GM12892 (cell line): ENCODE measurements at regions not wholly inside any gene's neighbourhood (a gene's known extent, or its start where the extent isn't known, plus 50 kb on each side); places are given as distances from the start of the nearest gene placed in this dataset.
A peak's percentile ranks its signal among the peaks of the same experiment; 100 is the strongest.
"Not testable (repeated sequence)": the region's sequence is repeated elsewhere in the genome, so short reads cannot be mapped to it uniquely, and the experiment has no call there.

Experiments
- DNase-seq: peaks from one replicate; pipeline ENCODE4 v3.0.0; 2011; ENCODE audit not compliant: insufficient read length
- FAIRE-seq: peaks from 2 replicates; lab custom pipeline; 2011; peaks lifted over from hg19 to GRCh38; lab: Jason Lieb, UNC
- POLR2A ChIP-seq: IDR thresholded peaks from 2 replicates; pipeline ENCODE4 v1.6.1; 2011; ENCODE audit warnings: low read depth, low read length, control low read depth
- POLR2AphosphoS5 ChIP-seq: IDR thresholded peaks from 2 replicates; pipeline ENCODE4 v1.6.1; 2011; ENCODE audit warnings: low read depth, low read length, control low read depth
- TAF1 ChIP-seq: IDR thresholded peaks from 2 replicates; pipeline ENCODE4 v1.6.1; 2011; ENCODE audit warnings: low read depth, mild to moderate bottlenecking, control low read depth, low read length, borderline replicate concordance

GRCh38 chr15:85289677-85290365 lies 90.6 kb upstream of the AKAP13 start:
- peak; percentile 76 for FAIRE-seq
- TF ChIP-seq POLR2A (no peak), TAF1 (no peak), POLR2AphosphoS5 (no peak)
- no peak for DNase-seq

DNA sequence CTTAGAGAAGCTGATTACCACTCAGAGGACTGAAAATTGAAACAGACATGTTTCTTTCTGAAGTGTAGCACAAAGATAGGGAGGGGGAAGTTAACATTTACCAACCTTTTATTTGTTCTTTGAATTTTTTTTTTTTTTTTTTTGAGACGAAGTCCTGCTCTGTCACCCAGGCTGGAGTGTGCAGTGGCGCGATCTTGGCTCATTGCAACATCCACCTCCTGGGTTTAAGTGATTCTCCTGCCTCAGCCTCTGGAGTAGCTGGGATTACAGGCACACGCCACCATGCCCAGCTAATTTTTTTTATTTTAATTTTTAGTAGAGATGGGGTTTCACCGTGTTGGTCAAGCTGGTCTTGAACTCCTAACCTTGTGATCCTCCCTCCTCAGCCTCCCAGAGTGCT lies 87.8 kb upstream of the AKAP13 start:
- not testable (repeated sequence) for DNase-seq, FAIRE-seq

GRCh38 chr15:85296615-85297402 lies 83.6 kb upstream of the AKAP13 start:
- DNase-seq, result peak; percentile 48
- peak; percentile 97 for FAIRE-seq
- TF ChIP-seq POLR2A (no peak), TAF1 (no peak), POLR2AphosphoS5 (no peak)

DNA sequence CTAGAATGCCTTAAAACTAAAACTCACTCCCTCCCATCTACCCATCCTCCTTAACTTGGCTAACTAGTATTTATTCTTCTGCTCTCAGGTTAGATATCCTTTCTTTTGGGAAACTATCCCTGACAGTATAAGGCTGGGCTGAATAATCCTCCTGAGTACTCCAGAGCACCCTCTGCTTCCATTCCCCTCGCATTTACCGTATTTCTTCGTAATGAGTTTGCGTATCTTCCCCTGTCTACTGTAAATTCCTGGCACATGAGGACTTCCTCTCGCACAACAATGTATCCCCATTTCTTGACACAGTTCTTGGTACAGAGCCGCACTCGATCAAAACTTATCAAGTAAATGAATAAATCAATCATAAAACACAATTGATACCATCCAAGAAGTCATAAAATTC lies 82.9 kb upstream of the AKAP13 start:
- no peak for DNase-seq
- TF ChIP-seq POLR2A (no peak), TAF1 (no peak), POLR2AphosphoS5 (no peak)
- FAIRE-seq, result no peak

DNA sequence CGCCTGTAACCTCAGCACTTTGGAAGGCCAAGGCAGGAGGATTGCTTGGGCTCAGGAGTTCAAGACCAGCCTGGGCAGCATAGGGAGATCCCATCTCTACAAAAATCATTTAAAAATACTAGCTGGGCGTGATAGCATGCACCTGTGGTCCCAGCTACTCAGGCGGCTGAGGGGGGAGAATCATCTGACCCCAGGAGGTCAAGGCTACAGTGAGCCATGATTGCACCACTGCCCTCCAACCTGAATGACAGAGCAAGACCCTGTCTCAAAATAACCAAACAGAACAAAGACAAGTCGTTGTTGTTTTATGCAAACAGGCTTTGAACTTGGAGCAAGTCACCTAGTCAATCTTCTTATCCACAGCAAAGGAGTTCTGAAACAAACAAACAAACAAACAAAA lies 82.0 kb upstream of the AKAP13 start:
- TF ChIP-seq POLR2AphosphoS5, result no peak
- TF ChIP-seq POLR2A, result no peak
- no peak for TF ChIP-seq TAF1
- FAIRE-seq (no peak), DNase-seq (no peak)

GRCh38 chr15:85298941-85299340 lies 81.5 kb upstream of the AKAP13 start:
- FAIRE-seq (no peak), DNase-seq (no peak)
- TF ChIP-seq POLR2A, result no peak
- no peak for TF ChIP-seq POLR2AphosphoS5
- TF ChIP-seq TAF1, result no peak

DNA sequence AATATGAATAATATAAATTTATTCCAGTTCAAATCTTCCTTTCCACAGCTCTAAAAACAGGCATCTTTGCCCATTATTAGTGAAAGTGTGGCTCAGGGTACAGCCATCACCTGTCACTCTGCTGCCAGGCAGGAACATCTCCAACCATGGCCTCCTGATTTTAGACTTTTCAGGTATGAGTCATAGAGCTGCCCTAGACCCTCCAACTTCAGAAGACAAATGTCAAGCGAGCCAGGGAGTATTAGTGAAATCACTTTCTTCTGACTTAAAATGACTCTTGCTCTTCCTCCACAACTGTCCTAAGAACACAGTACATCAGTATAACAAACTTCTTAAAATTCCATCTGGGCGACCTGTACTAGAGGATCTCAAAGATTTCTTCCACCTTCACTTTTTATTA lies 78.1 kb upstream of the AKAP13 start:
- no peak for TF ChIP-seq POLR2A
- no peak for FAIRE-seq
- DNase-seq, result no peak

DNA sequence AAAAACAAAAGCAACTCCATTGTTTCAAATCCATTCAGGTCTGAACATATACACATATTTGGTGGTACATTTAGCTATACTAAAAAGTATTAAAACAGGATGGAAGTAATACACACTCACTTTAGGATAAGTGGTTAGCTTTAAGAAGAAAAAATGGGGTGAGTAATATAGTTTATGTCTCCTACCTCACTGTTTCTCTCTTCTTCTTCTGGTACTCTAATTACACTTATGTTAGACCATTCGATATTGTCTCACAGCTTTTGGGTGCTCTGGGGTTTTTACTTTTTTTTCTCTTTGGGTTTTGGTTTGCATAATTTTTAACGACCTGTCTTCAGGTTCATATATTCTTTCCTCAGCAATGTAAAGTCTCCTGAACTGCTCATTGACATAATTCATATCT lies 75.4 kb upstream of the AKAP13 start:
- DNase-seq (no peak), FAIRE-seq (no peak)
- TF ChIP-seq POLR2A, result no peak
- no peak for TF ChIP-seq TAF1
- no peak for TF ChIP-seq POLR2AphosphoS5

- DNase-seq (no peak), FAIRE-seq (no peak)
- TF ChIP-seq POLR2A (no peak), TAF1 (no peak), POLR2AphosphoS5 (no peak)
Observed at GRCh38 chr15:85306946-85307686, 73.3 kb upstream of the AKAP13 start.

DNA sequence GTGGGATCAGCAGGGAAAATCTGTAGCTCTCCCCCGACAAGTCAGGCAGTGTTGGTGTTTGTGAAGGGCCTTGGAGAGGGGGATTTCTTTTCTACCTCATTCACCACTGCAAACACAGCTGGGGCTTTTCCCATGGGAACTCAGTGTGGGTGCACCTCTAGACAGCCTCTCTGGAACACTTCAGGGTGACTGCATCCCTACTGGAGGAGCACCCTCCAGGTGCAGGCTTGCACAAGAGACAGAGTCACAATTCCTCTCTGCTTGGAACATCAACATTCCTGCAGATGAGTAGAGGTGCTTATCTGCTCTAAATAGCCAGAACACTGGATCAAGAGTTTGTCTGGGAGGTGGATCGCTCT lies 72.7 kb upstream of the AKAP13 start:
- DNase-seq (no peak), FAIRE-seq (no peak)
- no peak for TF ChIP-seq TAF1
- no peak for TF ChIP-seq POLR2A
- no peak for TF ChIP-seq POLR2AphosphoS5

DNA sequence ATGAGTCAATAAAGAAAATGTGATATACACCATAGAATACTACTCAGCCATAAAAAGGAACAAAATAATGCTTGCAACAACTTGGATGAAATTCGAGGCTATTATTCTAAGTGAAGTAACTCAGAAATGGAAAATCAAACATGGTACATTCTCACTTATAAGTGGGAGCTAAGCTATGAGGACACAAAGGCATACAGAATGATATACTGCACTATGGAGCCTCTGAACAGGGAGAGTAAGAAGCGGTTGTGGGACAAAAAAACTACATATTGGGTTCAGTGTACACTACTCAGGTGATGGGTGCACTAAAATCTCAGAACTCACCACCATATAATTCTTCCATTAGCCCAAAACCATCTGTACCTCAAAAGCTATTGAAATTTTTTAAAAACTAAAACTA lies 68.8 kb upstream of the AKAP13 start:
- TF ChIP-seq POLR2AphosphoS5 (no peak), TAF1 (no peak), POLR2A (no peak)
- FAIRE-seq (no peak), DNase-seq (no peak)

GRCh38 chr15:85312486-85312885 lies 67.9 kb upstream of the AKAP13 start:
- FAIRE-seq, result peak; percentile 76
- TF ChIP-seq POLR2AphosphoS5 (0 out of 2 replicates have a peak, but pooled peaks have one; percentile 42), TAF1 (peak; percentile 47; the same call in 1 of the 2 replicates), POLR2A (peak; percentile 68)
- no peak for DNase-seq
